ENCODE measurements at regions not wholly inside any gene's neighbourhood (a gene's known extent, or its start where the extent isn't known, plus 50 kb on each side); places are given as distances from the start of the nearest gene placed in this dataset.

- H3K4me1 Mint-ChIP-seq (ENCODE audit: low read depth) = no peaks in the 10 kb centered on the region
- H3K9me3 Mint-ChIP-seq = peaks cover 3% of the 10 kb centered on the region
- no peak for DNase-seq (ENCODE audit: low spot score)
- no peak overlapping the region for H3K4me3 Mint-ChIP-seq
- no peak overlapping the region for H3K27ac Mint-ChIP-seq
- intact Hi-C loops (cut with micrococcal nuclease) = no loop called here
- H3K27me3 Mint-ChIP-seq (ENCODE audit: insufficient read depth) = no peaks in the 10 kb centered on the region
- H3K36me3 Mint-ChIP-seq (ENCODE audit: low read depth) = no peaks in the 10 kb centered on the region
Observed at GRCh38 chr3:147799601-147800000, 390.4 kb downstream of the ZIC1 start.

- H3K27ac Mint-ChIP-seq = no peak overlapping the region
- no peak overlapping the region for H3K4me3 Mint-ChIP-seq
Observed at GRCh38 chr3:147807776-147808175, 398.6 kb downstream of the ZIC1 start.

GRCh38 chr3:147809206-147809605, 400.0 kb downstream of the ZIC1 start:
- Mint-ChIP-seq H3K27ac (no peak overlapping the region), H3K9me3 (no peaks in the 10 kb centered on the region), H3K36me3 (ENCODE audit: low read depth) (no peaks in the 10 kb centered on the region), H3K27me3 (ENCODE audit: insufficient read depth) (no peaks in the 10 kb centered on the region), H3K4me3 (no peak overlapping the region), H3K4me1 (ENCODE audit: low read depth) (no peaks in the 10 kb centered on the region)
- intact Hi-C loops (cut with micrococcal nuclease) = no loop called here
- DNase-seq (ENCODE audit: low spot score) = no peak

More at GRCh38 chr3:147807776-147808175, 398.6 kb downstream of the ZIC1 start:
- Mint-ChIP-seq H3K9me3 (no peaks in the 10 kb centered on the region), H3K36me3 (ENCODE audit: low read depth) (no peaks in the 10 kb centered on the region), H3K27me3 (ENCODE audit: insufficient read depth) (no peaks in the 10 kb centered on the region), H3K4me1 (ENCODE audit: low read depth) (no peaks in the 10 kb centered on the region)
- DNase-seq (ENCODE audit: low spot score) = no peak
- intact Hi-C loops (cut with micrococcal nuclease) = no loop called here

- no peaks in the 10 kb centered on the region for H3K4me1 Mint-ChIP-seq (ENCODE audit: low read depth)
- DNase-seq (ENCODE audit: low spot score) = no peak
- no peaks in the 10 kb centered on the region for H3K27me3 Mint-ChIP-seq (ENCODE audit: insufficient read depth)
- intact Hi-C loops (cut with micrococcal nuclease) = no loop called here
- no peaks in the 10 kb centered on the region for H3K9me3 Mint-ChIP-seq
- H3K4me3 Mint-ChIP-seq = no peak overlapping the region
- no peaks in the 10 kb centered on the region for H3K36me3 Mint-ChIP-seq (ENCODE audit: low read depth)
- H3K27ac Mint-ChIP-seq = no peak overlapping the region
Observed at GRCh38 chr3:147812186-147812911, 403.2 kb downstream of the ZIC1 start.

GRCh38 chr3:147813256-147813655, 404.1 kb downstream of the ZIC1 start:
- Mint-ChIP-seq H3K27ac (no peak overlapping the region), H3K36me3 (ENCODE audit: low read depth) (no peaks in the 10 kb centered on the region), H3K27me3 (ENCODE audit: insufficient read depth) (no peaks in the 10 kb centered on the region), H3K9me3 (no peaks in the 10 kb centered on the region), H3K4me3 (no peak overlapping the region), H3K4me1 (ENCODE audit: low read depth) (no peaks in the 10 kb centered on the region)
- intact Hi-C loops (cut with micrococcal nuclease) = no loop called here
- DNase-seq (ENCODE audit: low spot score) = no peak

- H3K4me3 Mint-ChIP-seq = no peak overlapping the region
- intact Hi-C loops (cut with micrococcal nuclease) = no loop called here
- H3K4me1 Mint-ChIP-seq (ENCODE audit: low read depth) = no peaks in the 10 kb centered on the region
- H3K27me3 Mint-ChIP-seq (ENCODE audit: insufficient read depth) = no peaks in the 10 kb centered on the region
- DNase-seq (ENCODE audit: low spot score) = no peak
- no peaks in the 10 kb centered on the region for H3K36me3 Mint-ChIP-seq (ENCODE audit: low read depth)
- no peaks in the 10 kb centered on the region for H3K9me3 Mint-ChIP-seq
- H3K27ac Mint-ChIP-seq = no peak overlapping the region
Observed at GRCh38 chr3:147816752-147817151, 407.6 kb downstream of the ZIC1 start.

GRCh38 chr3:147832611-147833010, 423.4 kb downstream of the ZIC1 start:
- Mint-ChIP-seq H3K36me3 (ENCODE audit: low read depth) (no peaks in the 10 kb centered on the region), H3K9me3 (no peaks in the 10 kb centered on the region), H3K4me3 (no peak overlapping the region), H3K27ac (no peak overlapping the region), H3K27me3 (ENCODE audit: insufficient read depth) (no peaks in the 10 kb centered on the region), H3K4me1 (ENCODE audit: low read depth) (no peaks in the 10 kb centered on the region)
- no peak for DNase-seq (ENCODE audit: low spot score)
- intact Hi-C loops (cut with micrococcal nuclease) = no loop called here

- no peak overlapping the region for H3K27ac Mint-ChIP-seq
- intact Hi-C loops (cut with micrococcal nuclease) = no loop called here
- no peaks in the 10 kb centered on the region for H3K36me3 Mint-ChIP-seq (ENCODE audit: low read depth)
- DNase-seq (ENCODE audit: low spot score) = no peak
- H3K27me3 Mint-ChIP-seq (ENCODE audit: insufficient read depth) = no peaks in the 10 kb centered on the region
- no peaks in the 10 kb centered on the region for H3K9me3 Mint-ChIP-seq
- no peaks in the 10 kb centered on the region for H3K4me1 Mint-ChIP-seq (ENCODE audit: low read depth)
- no peak overlapping the region for H3K4me3 Mint-ChIP-seq
Observed at GRCh38 chr3:147836330-147836729, 427.2 kb downstream of the ZIC1 start.

- no peaks in the 10 kb centered on the region for H3K27me3 Mint-ChIP-seq (ENCODE audit: insufficient read depth)
- intact Hi-C loops (cut with micrococcal nuclease) = no loop called here
Observed at GRCh38 chr3:147838652-147839051, 429.5 kb downstream of the ZIC1 start.

GRCh38 chr3:147843331-147843730, 434.2 kb downstream of the ZIC1 start:
- Mint-ChIP-seq H3K9me3 (no peaks in the 10 kb centered on the region), H3K27me3 (ENCODE audit: insufficient read depth) (no peaks in the 10 kb centered on the region), H3K4me3 (no peak overlapping the region), H3K36me3 (ENCODE audit: low read depth) (no peaks in the 10 kb centered on the region), H3K4me1 (ENCODE audit: low read depth) (no peaks in the 10 kb centered on the region), H3K27ac (no peak overlapping the region)
- DNase-seq (ENCODE audit: low spot score) = no peak
- intact Hi-C loops (cut with micrococcal nuclease) = no loop called here

More at GRCh38 chr3:147838652-147839051, 429.5 kb downstream of the ZIC1 start:
- no peak overlapping the region for H3K4me3 Mint-ChIP-seq
- no peaks in the 10 kb centered on the region for H3K4me1 Mint-ChIP-seq (ENCODE audit: low read depth)
- H3K27ac Mint-ChIP-seq = no peak overlapping the region
- no peak for DNase-seq (ENCODE audit: low spot score)
- H3K36me3 Mint-ChIP-seq (ENCODE audit: low read depth) = no peaks in the 10 kb centered on the region
- H3K9me3 Mint-ChIP-seq = no peaks in the 10 kb centered on the region

GRCh38 chr3:147846293-147846692, 437.1 kb downstream of the ZIC1 start:
- intact Hi-C loops (cut with micrococcal nuclease) = no loop called here
- Mint-ChIP-seq H3K27ac (no peak overlapping the region), H3K9me3 (no peaks in the 10 kb centered on the region), H3K27me3 (ENCODE audit: insufficient read depth) (no peaks in the 10 kb centered on the region), H3K4me3 (no peak overlapping the region), H3K4me1 (ENCODE audit: low read depth) (no peaks in the 10 kb centered on the region), H3K36me3 (ENCODE audit: low read depth) (no peaks in the 10 kb centered on the region)
- DNase-seq (ENCODE audit: low spot score) = no peak

- Mint-ChIP-seq H3K9me3 (no peaks in the 10 kb centered on the region), H3K36me3 (ENCODE audit: low read depth) (no peaks in the 10 kb centered on the region), H3K4me3 (no peak overlapping the region), H3K27me3 (ENCODE audit: insufficient read depth) (no peaks in the 10 kb centered on the region), H3K27ac (no peak overlapping the region), H3K4me1 (ENCODE audit: low read depth) (no peaks in the 10 kb centered on the region)
- intact Hi-C loops (cut with micrococcal nuclease) = no loop called here
- no peak for DNase-seq (ENCODE audit: low spot score)
Observed at GRCh38 chr3:147846854-147847478, 437.8 kb downstream of the ZIC1 start.

GRCh38 chr3:147851062-147851461, 441.9 kb downstream of the ZIC1 start:
- Mint-ChIP-seq H3K27me3 (ENCODE audit: insufficient read depth) (no peaks in the 10 kb centered on the region), H3K27ac (no peak overlapping the region), H3K36me3 (ENCODE audit: low read depth) (no peaks in the 10 kb centered on the region), H3K4me1 (ENCODE audit: low read depth) (no peaks in the 10 kb centered on the region), H3K9me3 (no peaks in the 10 kb centered on the region), H3K4me3 (no peak overlapping the region)
- intact Hi-C loops (cut with micrococcal nuclease) = no loop called here
- no peak for DNase-seq (ENCODE audit: low spot score)
